ENCODE measurements at regions not wholly inside any gene's neighbourhood (a gene's known extent, or its start where the extent isn't known, plus 50 kb on each side); places are given as distances from the start of the nearest gene placed in this dataset.
A peak's percentile ranks its signal among the peaks of the same experiment; 100 is the strongest.

- DNase-seq: no peak
Observed at GRCh38 chr2:55973673-55974072, 50.1 kb upstream of the EFEMP1 start.

- no peak for DNase-seq
Observed at GRCh38 chr2:55976681-55977080, 53.1 kb upstream of the EFEMP1 start.

GRCh38 chr2:55985406-55985805 is 61.8 kb upstream of the EFEMP1 start:
- DNase-seq: no peak

- DNase-seq: no peak
Observed at GRCh38 chr2:55986001-55986400, 62.4 kb upstream of the EFEMP1 start.

GRCh38 chr2:55986700-55987440 is 63.3 kb upstream of the EFEMP1 start:
- no peak for DNase-seq

GRCh38 chr2:55989405-55989804 is 65.8 kb upstream of the EFEMP1 start:
- no peak for DNase-seq

GRCh38 chr2:55992455-55992854 is 68.9 kb upstream of the EFEMP1 start:
- no peak for DNase-seq

- DNase-seq: no peak
Observed at GRCh38 chr2:55993685-55994084, 70.1 kb upstream of the EFEMP1 start.

GRCh38 chr2:55995211-55995610 is 71.6 kb upstream of the EFEMP1 start:
- no peak for DNase-seq

- DNase-seq: no peak
Observed at GRCh38 chr2:55995902-55996301, 72.3 kb upstream of the EFEMP1 start.

GRCh38 chr2:55999231-55999630 is 75.6 kb upstream of the EFEMP1 start:
- no peak for DNase-seq

- no peak for DNase-seq
Observed at GRCh38 chr2:55999790-56000189, 76.2 kb upstream of the EFEMP1 start.

GRCh38 chr2:56001947-56002346 is 78.4 kb upstream of the EFEMP1 start:
- no peak for DNase-seq

- DNase-seq: peak; percentile 97
Observed at GRCh38 chr2:56008661-56009431, 85.3 kb upstream of the EFEMP1 start.

- peak; percentile 75 for DNase-seq
Observed at GRCh38 chr2:56009758-56010458, 86.3 kb upstream of the EFEMP1 start.

- DNase-seq: no peak
Observed at GRCh38 chr2:56011624-56012023, 88.0 kb upstream of the EFEMP1 start.

- DNase-seq: peak; percentile 35
Observed at GRCh38 chr2:56012221-56012765, 88.7 kb upstream of the EFEMP1 start.

- DNase-seq: peak; percentile 59
Observed at GRCh38 chr2:56013475-56013874, 89.9 kb upstream of the EFEMP1 start.

- DNase-seq: peak; percentile 92
Observed at GRCh38 chr2:56014046-56014730, 90.6 kb upstream of the EFEMP1 start.

GRCh38 chr2:56015711-56016115 is 92.1 kb upstream of the EFEMP1 start:
- peak; percentile 76 for DNase-seq

GRCh38 chr2:56017784-56018183 is 94.2 kb upstream of the EFEMP1 start:
- DNase-seq: no peak

- DNase-seq: peak; percentile 96
Observed at GRCh38 chr2:56018267-56018666, 94.7 kb upstream of the EFEMP1 start.

- no peak for DNase-seq
Observed at GRCh38 chr2:56021136-56021474, 97.5 kb upstream of the EFEMP1 start.

Measured in NCI-H2171 treated with DMSO at 0.1 percent for 48 hours (cell line).